Ramos (cell line): ENCODE measurements at regions not wholly inside any gene's neighbourhood (a gene's known extent, or its start where the extent isn't known, plus 50 kb on each side); places are given as distances from the start of the nearest gene placed in this dataset.

Source experiments
- in situ Hi-C: fragments of 300-500 bp; cut with MboI; formaldehyde crosslinking; loops from one replicate; pipeline ENCODE4 v1.14.3; 2022; ENCODE audit warnings: low sequenced_read_pairs; ENCODE audit not compliant: unreplicated experiment

DNA sequence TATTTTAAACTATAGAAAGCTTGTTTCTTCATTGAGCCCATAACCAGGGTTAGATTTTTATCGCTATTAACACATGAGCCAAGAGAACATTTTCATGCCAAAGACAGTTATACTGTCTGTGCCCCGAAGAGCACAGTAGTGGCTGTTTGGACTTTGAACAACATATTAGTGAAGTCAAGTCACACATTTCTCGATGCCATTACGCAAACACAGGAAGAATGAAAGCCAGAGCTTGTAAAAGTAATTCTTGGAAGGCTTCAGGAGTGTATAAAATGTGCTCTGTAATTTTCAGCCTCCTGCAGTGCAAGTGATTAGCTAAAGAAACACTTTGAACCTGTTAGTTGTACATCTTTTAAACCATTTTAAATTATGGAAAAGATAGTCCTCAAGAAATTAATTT lies 590.7 kb upstream of the PITX2 start:
- in situ Hi-C loops = no loop called here

DNA sequence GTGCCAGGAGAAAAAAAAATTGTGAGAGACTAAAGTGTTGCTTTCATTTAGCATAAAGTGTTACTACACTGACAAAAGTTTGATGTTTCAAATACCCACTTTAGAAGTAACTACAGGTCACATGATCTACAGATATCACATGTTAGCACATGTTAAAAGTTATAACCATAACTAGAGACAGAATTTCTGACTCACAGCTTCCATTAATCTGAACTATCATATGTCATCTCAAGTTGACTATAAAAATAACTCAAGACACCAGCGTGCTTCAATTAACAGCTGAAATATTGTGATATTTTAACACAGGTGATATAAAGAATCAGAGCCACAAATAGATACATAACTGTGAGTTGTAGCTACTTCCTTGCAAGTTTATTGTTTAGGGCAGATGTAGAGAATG lies 591.5 kb upstream of the PITX2 start:
- in situ Hi-C loops = no loop called here

GRCh38 chr4:111215755-111216154 lies 592.9 kb upstream of the PITX2 start:
- in situ Hi-C loops = no loop called here

- in situ Hi-C loops = no loop called here
Measured at GRCh38 chr4:111216791-111217190, 593.9 kb upstream of the PITX2 start.

GRCh38 chr4:111221371-111221770 lies 598.5 kb upstream of the PITX2 start:
- in situ Hi-C loops = no loop called here

GRCh38 chr4:111228396-111228795 lies 605.5 kb upstream of the PITX2 start:
- in situ Hi-C loops = no loop called here

DNA sequence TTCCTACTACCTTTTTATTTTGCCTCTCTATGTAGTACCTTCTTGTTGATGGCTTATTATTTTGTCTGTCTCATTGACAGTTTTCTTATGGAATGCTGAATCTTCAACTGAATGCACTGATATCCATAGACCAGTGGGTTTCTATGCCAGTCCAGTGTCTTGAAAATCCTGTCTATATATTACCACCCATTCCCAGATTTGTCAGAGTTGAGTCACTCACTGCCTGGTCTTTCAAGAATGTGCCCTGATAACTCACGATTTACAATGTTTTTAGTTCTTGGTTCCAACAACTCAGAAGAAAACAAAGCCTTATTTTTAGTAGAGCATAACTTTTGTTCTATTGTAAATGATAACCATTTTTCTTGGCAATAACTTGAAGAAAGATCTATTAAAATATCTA lies 606.0 kb upstream of the PITX2 start:
- in situ Hi-C loops = no loop called here

- in situ Hi-C loops = no loop called here
Measured at GRCh38 chr4:111230265-111230664, 607.4 kb upstream of the PITX2 start.

- in situ Hi-C loops = no loop called here
Measured at GRCh38 chr4:111231281-111231680, 608.4 kb upstream of the PITX2 start.

DNA sequence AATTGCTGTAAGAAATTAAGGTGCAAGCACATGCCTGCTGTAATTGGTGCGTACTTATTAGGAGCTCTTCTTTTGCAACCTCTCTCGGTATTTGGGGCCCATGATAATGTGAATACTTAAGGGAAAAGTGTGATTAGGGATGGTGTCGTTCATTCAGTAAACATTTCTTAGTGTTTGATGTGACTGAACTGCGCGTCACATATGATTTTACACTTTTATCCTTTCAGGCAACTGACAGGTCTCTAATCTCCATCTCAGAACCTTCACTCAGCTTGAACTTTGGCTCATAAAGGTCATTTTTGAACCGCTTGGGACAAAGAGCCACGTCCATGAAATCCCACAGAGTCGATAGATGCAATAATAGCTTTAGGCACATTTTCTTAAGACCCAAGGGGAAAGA lies 612.1 kb upstream of the PITX2 start:
- in situ Hi-C loops = no loop called here

DNA sequence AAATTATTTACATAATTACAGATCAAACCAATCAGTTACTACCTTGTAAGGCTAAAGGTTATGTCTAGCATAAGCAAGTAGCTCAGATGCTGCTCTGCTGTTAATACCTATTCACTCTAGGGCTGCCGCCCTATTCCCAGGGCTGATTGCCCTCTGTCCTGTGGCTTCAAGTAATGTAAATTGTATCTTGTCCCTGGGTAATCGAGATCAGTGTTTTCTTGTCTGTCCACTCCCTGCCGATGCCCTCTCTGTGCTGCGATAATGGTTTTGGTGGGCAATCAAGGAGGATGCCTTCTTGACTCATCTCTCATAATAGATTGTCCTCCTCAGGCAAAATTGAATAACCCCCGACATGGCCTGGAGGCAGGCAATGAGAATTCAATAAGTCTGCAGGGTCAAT lies 641.0 kb upstream of the PITX2 start:
- in situ Hi-C loops = no loop called here

DNA sequence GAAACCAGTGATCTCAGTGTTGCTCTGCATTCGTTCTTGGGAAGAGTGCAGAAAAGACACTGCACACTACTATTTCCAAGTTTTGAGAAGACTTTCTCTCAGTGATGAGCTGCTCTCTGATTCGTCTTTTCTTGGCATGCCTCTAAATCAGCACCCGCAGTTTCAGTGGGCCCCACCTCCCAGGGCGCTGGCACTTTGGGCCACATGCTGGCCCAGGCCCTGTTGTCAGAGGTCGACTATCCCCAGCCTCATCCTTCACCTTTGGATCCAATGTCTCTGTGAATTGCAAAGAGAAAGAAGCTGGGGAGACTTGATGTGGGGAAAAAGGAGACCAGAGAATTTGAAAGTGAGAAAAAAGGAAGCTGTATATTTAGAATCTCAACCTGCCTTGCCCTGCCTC lies 644.1 kb upstream of the PITX2 start:
- in situ Hi-C loops = no loop called here

GRCh38 chr4:111267786-111268185 lies 644.9 kb upstream of the PITX2 start:
- in situ Hi-C loops = no loop called here

DNA sequence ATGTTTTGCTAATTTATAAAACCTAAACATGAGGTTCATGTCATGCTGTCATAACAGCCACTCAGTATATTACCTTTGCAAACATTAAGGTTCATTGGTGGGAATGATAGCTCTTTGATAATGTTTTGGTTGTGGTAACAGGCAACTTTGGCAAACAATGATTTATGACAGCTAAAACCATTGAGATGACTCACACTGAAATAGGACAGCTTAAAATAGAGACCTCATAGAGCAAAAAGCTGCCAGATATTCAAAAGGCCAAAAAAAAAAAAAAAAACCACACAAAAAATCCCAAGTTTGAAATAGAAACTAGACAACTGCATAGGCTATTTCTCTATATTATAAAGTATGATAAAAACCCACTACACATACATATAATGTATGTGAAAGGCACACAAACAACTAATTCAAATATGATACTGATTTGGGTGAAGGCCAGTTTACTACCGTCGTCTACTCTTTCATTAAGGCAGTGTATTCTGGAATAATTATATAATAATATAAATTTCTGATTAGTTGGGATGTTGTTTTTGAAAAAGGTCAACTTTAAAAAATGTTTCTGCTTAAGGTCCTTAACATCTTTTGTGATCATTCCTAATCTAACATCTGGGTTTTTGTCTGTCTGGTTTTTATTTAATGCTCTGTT lies 646.0 kb upstream of the PITX2 start:
- in situ Hi-C loops = no loop called here

DNA sequence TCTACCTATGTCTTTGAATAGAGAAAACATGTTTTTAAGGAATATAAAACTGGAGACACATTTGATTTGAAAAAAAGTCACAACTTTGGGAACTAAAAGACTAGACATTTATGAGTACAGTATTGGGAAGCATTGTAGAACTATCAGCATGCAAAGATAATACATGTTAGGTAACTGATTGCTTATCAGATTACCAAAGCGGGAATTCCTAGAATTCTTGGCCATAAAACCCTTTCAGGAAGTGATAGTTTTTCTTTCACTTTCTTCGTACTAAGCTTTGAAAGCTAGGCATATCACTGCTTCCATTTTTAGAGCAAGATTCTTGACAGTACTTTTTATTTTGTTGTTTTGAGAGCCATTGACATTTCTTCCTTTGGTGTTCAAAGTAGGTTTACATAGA lies 646.6 kb upstream of the PITX2 start:
- in situ Hi-C loops = no loop called here

DNA sequence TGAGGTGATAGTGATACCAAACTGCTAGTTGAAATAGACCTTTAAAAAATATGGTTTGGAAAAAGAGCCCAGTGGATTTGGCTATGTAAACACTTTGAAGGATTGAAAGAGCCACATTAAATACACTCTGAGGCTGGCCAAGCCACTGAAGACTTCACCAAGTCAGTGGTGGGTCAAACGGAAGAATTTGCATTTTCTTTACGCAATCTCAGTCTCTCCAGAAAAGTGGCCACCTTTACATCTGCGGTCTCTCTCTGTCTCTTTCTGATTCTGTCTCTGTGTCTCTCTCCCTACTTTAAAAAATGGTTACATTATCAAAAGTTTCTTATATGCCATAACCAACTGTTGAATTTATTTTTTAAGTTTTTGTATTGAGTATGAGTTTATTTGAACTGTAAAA lies 651.2 kb upstream of the PITX2 start:
- in situ Hi-C loops = loop anchor here (10.0 kb wide), 1 partner anchor 629 kb away; no protein-coding TSS in a partner anchor

GRCh38 chr4:111274486-111274885 lies 651.6 kb upstream of the PITX2 start:
- in situ Hi-C loops = loop anchor here (10.0 kb wide), 1 partner anchor 630 kb away; no protein-coding TSS in a partner anchor

DNA sequence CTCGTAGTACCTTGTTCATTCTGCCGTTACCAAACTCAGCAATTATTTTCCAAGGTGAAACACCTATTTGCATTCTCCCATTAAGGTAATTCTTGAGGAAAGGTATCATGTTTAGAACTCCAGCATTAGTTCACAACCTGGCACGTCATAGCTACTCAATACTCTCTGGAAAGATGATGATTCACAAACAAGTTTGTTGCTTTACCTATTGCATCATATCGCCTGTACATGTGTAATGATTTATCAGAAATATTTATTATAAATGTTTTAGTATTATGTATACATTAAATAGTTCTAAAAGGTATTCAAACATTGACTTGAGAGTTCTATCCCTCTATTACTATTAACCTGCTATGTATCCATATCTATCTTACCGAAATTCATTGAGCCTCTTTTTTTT lies 658.3 kb upstream of the PITX2 start:
- in situ Hi-C loops = no loop called here

DNA sequence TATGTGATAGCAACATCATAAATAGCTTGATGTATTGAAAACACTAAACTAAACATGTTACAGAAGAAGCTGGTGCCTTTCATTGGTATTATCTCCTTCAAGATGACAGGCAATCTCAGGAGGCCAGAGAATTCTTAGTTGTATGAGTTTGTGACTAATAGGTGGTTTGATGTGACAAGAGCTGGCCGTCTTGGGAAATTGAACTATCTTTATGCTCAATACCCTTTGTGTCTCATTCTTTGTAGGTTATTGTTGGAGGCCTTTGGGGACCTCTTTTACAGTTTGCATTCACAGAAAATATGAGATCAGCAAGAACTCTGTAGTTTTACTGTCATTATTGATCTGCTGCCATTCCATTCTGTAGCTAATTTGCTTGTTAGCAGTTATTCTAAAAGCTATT lies 659.2 kb upstream of the PITX2 start:
- in situ Hi-C loops = no loop called here

GRCh38 chr4:111283066-111283677 lies 660.3 kb upstream of the PITX2 start:
- in situ Hi-C loops = no loop called here

DNA sequence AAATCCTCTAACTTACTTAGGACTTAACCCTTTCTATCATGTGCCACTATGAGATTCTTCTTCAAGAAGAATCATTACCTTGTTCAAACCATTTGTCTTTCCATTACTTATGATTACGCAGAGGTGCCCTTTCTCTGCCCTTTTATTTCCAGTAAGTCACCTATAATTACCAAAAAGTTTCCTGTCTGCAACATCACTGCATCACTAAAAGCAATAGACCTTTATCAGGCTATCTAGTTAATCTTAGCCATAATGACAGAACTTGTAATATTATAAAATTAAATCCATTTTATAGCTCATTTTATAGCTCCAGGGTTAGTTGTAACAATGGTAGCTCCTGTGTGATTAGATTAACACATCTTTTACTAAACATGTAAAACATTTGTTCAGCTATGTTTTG lies 673.6 kb upstream of the PITX2 start:
- in situ Hi-C loops = no loop called here

DNA sequence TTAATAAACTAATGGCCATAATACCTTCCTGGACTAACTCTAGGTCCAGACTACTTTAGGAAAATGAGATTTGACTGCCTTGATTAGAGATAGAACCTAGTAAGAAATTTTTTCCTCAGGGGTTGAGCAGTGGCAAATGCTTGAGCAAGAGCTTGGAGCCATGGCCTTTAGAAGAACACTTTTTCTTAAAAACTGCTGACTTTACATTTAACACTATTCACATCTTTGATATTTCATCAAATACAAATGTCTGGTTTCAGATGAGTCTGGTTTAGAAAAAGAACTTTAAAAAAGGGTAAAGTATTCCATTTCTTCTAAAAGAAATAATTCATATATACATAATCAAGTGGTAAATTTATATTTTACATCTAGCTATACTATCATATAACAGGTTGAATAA lies 680.9 kb upstream of the PITX2 start:
- in situ Hi-C loops = no loop called here
